ENCODE measurements at regions not wholly inside any gene's neighbourhood (a gene's known extent, or its start where the extent isn't known, plus 50 kb on each side); places are given as distances from the start of the nearest gene placed in this dataset.
"Not testable (repeated sequence)": the region's sequence is repeated elsewhere in the genome, so short reads cannot be mapped to it uniquely, and the experiment has no call there.

DNA sequence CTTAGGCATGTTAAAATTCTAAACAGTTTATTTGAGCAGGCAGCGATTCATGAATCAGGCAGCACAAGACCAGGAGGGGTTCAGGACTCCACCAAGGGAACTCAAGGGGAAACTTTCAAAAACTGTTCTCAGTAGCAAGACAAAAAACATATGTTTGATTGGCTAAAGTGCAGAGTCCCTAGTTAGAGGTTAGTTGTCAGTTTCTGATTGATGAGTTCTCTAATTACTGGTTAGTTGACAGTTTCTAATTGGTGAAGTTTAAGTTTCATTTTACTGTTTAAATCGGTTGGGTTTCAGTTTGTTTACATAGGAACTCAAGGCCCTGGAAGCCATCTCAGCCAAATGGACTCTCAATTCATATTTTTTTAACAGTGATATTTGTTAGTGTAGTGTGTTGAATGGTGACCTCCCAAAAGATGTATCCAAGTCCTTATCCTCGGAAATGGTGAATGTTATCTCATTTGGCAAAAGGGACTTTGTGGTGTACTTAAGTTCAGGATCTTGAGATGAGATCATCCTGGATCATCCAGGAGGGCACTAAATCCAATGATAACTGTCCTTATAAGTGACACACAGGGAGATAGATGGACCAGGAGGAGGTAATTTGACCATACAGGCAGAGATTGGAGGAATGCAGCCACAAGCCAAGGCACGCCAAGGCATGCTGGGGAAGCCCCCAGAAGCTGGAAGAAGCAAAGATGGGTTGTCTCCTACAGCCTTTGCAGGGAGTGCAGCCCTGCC, 219.2 kb upstream of the RAI14 start:
- Mint-ChIP-seq H3K9me3 (no peaks in the 10 kb centered on the region), H3K27ac (no peak overlapping the region), H3K4me1 (no peaks in the 10 kb centered on the region), H3K4me3 (no peak overlapping the region), H3K27me3 (peaks cover 28% of the 10 kb centered on the region)
- no peak for DNase-seq
- ATAC-seq, result no peak

DNA sequence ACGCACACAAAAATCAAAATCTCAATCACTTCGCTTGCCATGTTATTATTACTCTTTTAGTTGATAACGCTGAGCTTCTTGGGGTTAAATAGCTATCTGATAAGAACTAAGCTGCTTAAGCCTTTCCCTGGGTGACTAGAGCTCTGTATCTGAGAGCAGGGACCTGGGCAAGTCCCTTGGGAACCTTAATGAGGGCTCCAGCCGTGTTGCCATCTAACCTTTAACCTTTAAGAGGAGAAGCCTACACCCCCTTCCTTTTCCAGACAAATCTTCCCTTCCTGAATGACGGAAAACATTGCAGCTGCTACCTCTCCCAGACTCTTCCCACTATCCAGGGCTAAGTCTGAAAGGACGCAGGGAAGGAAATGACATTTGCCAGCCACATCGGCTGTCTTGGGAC, 216.5 kb upstream of the RAI14 start:
- Mint-ChIP-seq H3K4me3 (no peak overlapping the region), H3K4me1 (no peaks in the 10 kb centered on the region), H3K27ac (peak overlapping the region in 1 of 2 donors; percentile 33), H3K27me3 (peaks cover 6% of the 10 kb centered on the region), H3K9me3 (no peaks in the 10 kb centered on the region)
- DNase-seq, result no peak
- no peak for ATAC-seq

DNA sequence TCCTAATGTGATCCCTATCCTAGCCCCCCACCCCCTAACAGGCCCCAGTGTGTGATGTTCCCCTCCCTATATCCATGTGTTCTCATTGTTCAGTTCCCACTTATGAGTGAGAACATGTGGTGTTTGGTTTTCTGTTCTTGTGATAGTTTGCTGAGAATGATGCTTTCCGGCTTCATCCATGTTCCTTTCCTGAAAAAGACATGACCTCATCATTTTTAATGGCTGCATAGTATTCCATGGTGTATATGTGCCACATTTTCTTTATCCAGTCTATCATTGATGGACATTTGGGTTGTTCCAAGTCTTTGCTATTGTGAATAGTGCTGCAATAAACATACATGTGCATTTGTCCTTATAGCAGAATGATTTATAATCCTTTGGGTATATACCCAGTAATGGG, 214.4 kb upstream of the RAI14 start:
- ATAC-seq, H3K4me3 Mint-ChIP-seq, DNase-seq, H3K4me1 Mint-ChIP-seq, H3K9me3 Mint-ChIP-seq, H3K27ac Mint-ChIP-seq: not testable (repeated sequence)
- H3K27me3 Mint-ChIP-seq, result peaks cover 11% of the 10 kb centered on the region

DNA sequence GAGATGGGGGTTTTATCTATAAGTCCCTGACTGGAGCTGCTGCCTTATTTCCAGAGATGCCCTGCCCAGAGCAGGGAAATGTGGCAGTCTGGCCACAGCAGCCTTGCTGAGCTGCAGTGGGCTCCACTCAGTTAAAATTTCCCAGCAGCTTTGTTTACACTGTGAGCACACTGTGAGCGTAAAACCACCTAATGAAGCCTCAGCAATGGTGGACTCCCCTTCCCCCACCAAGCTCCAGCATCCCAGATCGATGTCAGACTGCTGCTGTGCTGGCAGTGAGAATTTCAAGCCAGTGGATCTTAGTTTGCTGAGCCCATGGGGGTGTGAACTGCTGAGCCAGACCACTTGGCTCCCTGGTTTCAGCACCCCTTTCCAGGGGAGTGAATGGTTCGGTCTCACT, 208.7 kb upstream of the RAI14 start:
- Mint-ChIP-seq H3K4me3 (no peak overlapping the region), H3K27ac (no peak overlapping the region), H3K27me3 (peaks cover 42% of the 10 kb centered on the region), H3K9me3 (no peaks in the 10 kb centered on the region), H3K4me1 (no peaks in the 10 kb centered on the region)
- ATAC-seq, result no peak
- DNase-seq, result no peak

DNA sequence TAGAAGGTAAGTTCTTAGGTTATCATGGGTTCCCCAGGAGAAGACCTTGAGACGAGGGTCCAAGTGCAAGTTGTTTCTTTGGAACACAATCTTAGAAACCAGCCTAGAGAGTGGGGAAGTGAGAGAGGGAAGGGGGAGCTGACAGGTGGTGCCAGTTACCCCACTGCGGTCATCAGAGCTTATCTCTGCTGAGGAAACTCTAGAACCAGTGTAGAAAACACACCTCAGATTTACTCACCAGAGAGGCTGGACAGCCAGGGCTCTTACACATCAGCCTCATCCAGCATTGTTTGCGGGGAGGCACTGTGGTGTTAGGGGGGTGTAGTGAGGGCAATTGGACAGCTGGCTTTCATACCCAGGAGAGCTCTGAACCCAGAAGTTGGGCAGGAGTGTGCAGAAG, 206.5 kb upstream of the RAI14 start:
- Mint-ChIP-seq H3K4me1 (no peaks in the 10 kb centered on the region), H3K27me3 (peaks cover 45% of the 10 kb centered on the region), H3K4me3 (no peak overlapping the region), H3K9me3 (no peaks in the 10 kb centered on the region), H3K27ac (no peak overlapping the region)
- ATAC-seq (no peak), DNase-seq (no peak)

DNA sequence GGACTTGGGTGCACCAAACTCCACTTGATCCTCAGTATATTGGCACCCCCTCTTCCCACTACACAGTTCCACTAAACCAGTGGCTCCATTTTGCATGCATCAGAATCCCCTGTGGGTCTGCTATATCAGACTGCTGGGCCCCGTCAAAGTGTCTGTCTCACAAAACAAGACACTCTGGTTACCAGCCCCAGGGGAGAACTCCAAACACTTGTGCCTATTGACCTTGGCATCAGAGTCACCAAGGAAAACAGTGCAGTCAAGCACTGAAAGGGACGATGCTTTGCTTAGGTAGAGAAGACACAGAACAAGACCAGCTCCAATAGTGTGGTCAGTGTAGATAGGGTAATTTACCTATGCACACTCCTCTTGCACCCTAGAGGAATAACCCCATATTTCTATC, 205.8 kb upstream of the RAI14 start:
- no peak for DNase-seq
- no peaks in the 10 kb centered on the region for H3K4me1 Mint-ChIP-seq
- no peaks in the 10 kb centered on the region for H3K9me3 Mint-ChIP-seq
- peaks cover 40% of the 10 kb centered on the region for H3K27me3 Mint-ChIP-seq
- no peak overlapping the region for H3K27ac Mint-ChIP-seq
- H3K4me3 Mint-ChIP-seq, result no peak overlapping the region
- ATAC-seq, result no peak

DNA sequence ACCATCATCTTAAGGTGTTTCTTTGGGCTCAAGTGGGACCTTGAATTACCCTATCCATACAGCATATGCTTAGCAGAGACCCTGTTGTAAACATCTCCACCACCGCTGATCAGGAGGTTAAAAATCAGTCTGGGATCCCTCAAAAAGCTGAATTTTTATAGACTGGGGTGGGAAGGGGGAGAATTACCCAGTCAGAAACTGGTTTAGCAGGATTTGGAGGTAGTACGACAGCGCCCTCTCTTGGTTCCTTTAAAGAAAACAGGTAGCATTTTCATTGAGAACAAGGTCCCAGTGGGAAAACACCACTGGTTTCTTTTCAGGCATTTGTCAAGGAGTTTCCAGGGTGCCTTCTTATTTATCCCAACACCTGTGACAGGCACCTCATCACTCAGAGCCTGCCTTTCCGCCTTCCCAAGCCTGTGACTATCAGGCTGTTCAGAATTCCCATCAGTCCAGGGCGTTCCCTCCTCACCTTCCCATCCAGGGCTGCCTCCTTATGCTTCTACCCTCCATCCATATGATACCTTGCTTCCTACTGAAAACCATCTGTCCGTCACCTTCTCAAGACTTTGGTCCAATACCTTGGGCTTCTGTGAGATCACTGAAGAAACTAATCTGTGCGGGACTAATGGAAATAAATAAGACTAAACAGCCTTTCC, 203.8 kb upstream of the RAI14 start:
- Mint-ChIP-seq H3K4me1 (no peaks in the 10 kb centered on the region), H3K27me3 (peaks cover 32% of the 10 kb centered on the region), H3K4me3 (no peak overlapping the region), H3K9me3 (no peaks in the 10 kb centered on the region), H3K27ac (no peak overlapping the region)
- ATAC-seq, result no peak
- no peak for DNase-seq

DNA sequence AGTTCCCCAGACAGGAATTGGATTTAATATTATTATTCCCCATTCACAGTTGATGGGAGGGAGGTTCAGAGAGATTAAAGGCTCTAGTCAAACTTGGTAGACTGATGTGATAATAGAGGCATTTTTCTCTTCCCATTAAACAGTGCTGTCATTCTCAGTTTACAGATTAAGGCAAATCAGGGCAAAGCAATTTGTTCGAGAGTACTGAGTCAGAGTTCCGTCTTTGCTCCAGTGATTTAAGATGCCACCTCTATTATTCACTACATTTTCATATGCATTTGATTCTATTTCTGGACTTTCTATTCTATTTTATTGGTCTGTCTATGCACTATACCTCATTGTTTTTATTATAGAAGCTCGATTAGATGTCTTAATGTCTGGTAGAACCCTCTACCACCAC, 201.0 kb upstream of the RAI14 start:
- Mint-ChIP-seq H3K27ac (peak overlapping the region in 1 of 2 donors; percentile 29), H3K4me3 (no peak overlapping the region), H3K27me3 (peaks cover 25% of the 10 kb centered on the region), H3K9me3 (no peaks in the 10 kb centered on the region), H3K4me1 (no peaks in the 10 kb centered on the region)
- ATAC-seq (no peak), DNase-seq (no peak)

DNA sequence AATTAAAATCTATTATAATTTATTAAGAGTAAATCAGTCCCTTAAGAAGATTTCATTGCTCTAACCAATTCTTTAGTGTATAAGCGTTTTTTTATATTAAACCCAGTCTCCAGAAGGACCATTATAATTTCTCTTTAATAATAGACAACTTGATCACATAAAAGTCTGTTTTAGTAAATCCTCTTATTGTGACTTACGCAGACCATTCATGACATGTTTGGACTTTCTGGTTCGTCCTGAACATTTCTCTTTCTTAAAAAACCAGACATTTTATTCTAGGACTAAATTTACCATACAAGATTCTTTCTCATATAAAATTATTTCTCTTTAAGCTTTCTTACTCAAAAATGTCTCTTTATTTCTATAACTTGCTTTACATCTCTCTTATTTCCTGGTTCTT, 196.2 kb upstream of the RAI14 start:
- Mint-ChIP-seq H3K27me3 (no peaks in the 10 kb centered on the region), H3K27ac (no peak overlapping the region), H3K4me3 (no peak overlapping the region), H3K9me3 (peaks cover 0 to 5% of the 10 kb centered on the region in 2 donors), H3K4me1 (peaks cover 3% of the 10 kb centered on the region)
- ATAC-seq (no peak), DNase-seq (no peak)

DNA sequence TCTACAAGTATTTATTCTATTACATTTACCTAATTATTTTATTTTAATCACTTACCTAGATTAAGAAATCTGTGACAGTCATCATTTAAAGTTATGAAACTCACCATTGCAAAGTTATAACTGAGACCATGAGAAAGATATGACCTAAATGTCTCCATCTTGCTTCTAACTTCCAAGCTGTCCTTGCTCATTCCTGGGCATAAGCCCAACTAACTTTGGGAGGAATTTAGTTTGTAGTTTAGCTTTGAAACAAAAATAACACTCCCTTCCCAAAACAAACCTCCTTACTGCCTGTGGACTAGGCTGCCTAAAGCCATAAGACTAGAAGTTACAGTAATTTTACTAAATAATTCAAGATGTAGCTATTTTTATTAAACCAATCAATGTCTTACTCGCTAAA, 195.6 kb upstream of the RAI14 start:
- peaks cover 0 to 5% of the 10 kb centered on the region in 2 donors for H3K9me3 Mint-ChIP-seq
- ATAC-seq (no peak), DNase-seq (no peak)
- H3K27me3 Mint-ChIP-seq, result peaks cover 2% of the 10 kb centered on the region
- no peak overlapping the region for H3K27ac Mint-ChIP-seq
- H3K4me3 Mint-ChIP-seq, result no peak overlapping the region
- peaks cover 9% of the 10 kb centered on the region for H3K4me1 Mint-ChIP-seq

DNA sequence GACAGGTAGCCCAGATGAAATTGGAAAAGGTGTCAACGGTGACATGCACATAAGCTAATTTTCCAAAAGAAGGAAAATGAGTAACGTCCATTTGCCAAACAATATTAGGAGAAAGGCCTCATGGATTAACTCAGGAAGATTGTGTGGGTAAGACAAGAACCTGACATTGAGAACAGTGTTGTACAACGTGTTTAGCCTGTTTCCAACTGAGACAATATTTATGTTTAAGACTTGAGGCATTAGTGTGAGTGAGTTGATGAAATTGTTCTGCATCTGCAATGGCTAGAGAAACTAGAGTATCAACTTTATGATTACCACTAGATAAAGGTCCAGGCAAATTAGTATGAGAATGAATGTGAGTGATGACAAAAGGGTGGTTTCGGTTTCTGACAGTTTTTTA, 191.3 kb upstream of the RAI14 start:
- DNase-seq, result no peak
- ATAC-seq, result no peak
- Mint-ChIP-seq H3K27me3 (peaks cover 24% of the 10 kb centered on the region), H3K27ac (no peak overlapping the region), H3K9me3 (peaks cover 0 to 5% of the 10 kb centered on the region in 2 donors), H3K4me3 (peak overlapping the region; percentile 17 to 50), H3K4me1 (peaks cover 10% of the 10 kb centered on the region)

DNA sequence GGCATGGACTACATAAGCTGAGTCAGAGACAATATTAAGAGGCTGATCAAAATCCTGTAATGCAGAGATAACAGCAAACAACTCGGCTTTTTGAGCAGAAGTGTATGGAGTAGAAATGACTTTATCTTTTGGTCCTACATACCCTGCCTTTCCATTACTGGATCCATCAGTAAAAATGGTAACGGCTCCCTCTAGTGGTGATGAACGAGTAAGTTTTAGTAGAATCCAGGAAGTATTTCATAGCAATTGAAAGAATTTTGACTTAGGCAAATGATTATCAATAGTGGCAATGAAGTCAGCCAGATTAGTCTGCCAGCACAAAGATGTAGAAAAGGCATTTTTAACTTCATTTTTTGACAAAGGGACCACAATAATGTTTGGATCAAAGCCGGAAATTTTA, 190.8 kb upstream of the RAI14 start:
- Mint-ChIP-seq H3K4me1 (peaks cover 10% of the 10 kb centered on the region), H3K27me3 (peaks cover 24% of the 10 kb centered on the region), H3K27ac (peak overlapping the region in 1 of 2 donors; percentile 5)
- not testable (repeated sequence) for H3K4me3 Mint-ChIP-seq, H3K9me3 Mint-ChIP-seq, ATAC-seq
- DNase-seq, result peak in 1 of 2 donors; percentile 20

DNA sequence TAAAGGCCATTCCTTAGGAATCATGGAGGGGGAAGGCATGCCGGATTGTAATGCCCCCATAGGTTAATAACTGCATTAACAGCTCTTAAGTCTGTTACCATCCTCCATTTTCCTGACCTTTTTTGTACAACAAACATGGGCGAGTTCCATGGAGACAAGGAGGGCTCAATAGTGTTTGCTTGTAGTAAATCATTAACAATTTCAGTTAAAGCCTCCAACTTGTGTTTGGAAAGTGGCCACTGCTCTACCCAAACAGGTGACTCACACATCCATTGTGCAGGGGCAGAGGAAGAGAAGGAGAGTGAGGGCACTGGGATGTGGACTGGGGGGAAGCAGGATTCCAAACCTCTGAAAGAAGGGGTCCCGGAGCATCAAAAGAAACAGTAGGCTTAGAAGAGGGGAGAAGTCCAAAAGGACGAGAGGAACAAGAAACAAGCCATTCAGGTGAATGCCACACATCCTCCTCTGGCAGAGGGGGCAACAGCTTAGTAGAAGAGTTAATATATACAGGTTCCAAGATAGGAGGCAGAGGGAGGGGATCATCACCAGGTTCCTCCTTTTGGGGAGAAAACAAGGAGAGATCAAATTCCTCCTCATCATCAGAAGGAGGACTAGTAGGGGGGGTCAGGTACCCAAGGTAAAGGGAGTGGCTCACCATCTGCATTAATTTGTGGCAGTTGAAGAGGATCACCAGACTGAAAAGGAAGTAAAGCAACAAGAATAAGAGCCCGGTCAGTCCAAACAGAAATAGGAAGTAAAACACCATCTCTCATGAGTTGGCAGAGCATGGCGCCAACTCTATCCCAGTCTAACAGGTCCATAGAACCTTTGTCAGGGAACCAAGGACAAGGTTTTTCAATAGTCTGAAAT, 189.4 kb upstream of the RAI14 start:
- not testable (repeated sequence) for H3K27ac Mint-ChIP-seq

DNA sequence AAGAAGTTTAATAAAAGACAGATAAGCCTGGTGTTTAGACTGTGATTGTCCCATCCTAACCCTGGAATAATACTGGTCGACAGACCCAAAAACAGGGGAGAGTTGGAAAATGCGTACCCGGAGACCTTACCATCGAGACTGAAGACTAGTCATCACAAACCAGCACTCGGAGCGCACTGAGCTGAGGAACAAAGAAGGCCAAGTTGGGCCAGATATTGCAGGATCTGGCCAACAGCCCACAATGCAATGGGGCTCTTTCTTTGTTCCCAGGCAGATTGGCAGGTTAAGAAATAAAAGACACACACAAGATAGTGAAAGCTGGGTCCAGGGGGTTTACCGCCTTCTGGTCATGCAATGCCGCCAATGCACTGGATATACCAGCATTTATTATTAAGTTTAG, 188.7 kb upstream of the RAI14 start:
- peaks cover 10% of the 10 kb centered on the region for H3K4me1 Mint-ChIP-seq
- H3K27me3 Mint-ChIP-seq, result peaks cover 24% of the 10 kb centered on the region
- H3K9me3 Mint-ChIP-seq, result no peaks in the 10 kb centered on the region
- DNase-seq (no peak), ATAC-seq (no peak)
- no peak overlapping the region for H3K27ac Mint-ChIP-seq
- no peak overlapping the region for H3K4me3 Mint-ChIP-seq

More for the DNA sequence above, 189.4 kb upstream of the RAI14 start:
- DNase-seq, H3K9me3 Mint-ChIP-seq, ATAC-seq, H3K4me3 Mint-ChIP-seq: not testable (repeated sequence)
- Mint-ChIP-seq H3K27me3 (peaks cover 24% of the 10 kb centered on the region), H3K4me1 (peaks cover 10% of the 10 kb centered on the region)

DNA sequence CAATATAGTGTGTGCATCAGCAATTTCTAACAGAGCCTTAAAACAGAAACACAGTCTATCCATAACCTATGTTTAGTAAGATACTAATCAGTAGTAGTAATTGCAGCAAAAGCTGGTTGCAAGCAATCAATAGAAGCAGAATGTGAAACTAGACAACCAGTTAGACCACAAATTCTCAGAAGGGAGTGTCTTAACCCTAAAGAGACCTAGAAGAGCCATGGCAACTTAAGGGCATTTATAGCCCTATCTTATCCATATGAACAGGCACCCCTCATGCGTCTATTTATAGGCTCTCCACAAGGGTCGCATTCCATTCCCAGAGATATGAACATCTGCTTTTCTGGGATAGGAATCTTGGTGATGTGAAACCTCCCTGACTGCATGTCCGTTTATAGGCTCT, 188.1 kb upstream of the RAI14 start:
- Mint-ChIP-seq H3K27me3 (peaks cover 24% of the 10 kb centered on the region), H3K4me1 (peaks cover 10% of the 10 kb centered on the region)
- not testable (repeated sequence) for H3K9me3 Mint-ChIP-seq, H3K4me3 Mint-ChIP-seq, DNase-seq, ATAC-seq, H3K27ac Mint-ChIP-seq

DNA sequence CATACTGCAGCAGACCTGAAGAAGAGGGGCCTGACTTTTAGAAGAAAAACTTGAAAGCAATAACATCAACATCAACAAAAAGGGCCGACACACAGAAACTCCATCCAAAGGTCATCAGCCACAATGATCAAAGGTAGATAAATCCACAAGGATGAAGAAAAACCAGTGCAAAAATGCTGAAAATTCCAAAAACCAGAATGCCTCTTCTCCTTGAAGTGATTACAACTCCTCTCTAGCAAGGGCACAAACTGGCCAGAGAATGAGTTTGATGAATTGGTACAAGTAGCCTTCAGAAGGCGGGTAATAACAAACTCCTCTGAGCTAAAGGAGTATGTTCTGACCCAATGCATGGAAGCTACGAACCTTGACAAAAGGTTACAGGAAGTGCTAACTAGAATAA, 186.2 kb upstream of the RAI14 start:
- no peak for ATAC-seq
- H3K27ac Mint-ChIP-seq, result no peak overlapping the region
- H3K4me3 Mint-ChIP-seq, result no peak overlapping the region
- peaks cover 24% of the 10 kb centered on the region for H3K27me3 Mint-ChIP-seq
- no peak for DNase-seq
- H3K9me3 Mint-ChIP-seq, result no peaks in the 10 kb centered on the region
- H3K4me1 Mint-ChIP-seq, result peaks cover 7% of the 10 kb centered on the region

Measured in stimulated activated naive CD8-positive, alpha-beta T cell treated with anti-CD3 and anti-CD28 coated beads, Interleukin-15, amount 100 ng/mL, for 72 hours (primary cell).